Panc1 (cell line): ENCODE measurements at regions not wholly inside any gene's neighbourhood (a gene's known extent, or its start where the extent isn't known, plus 50 kb on each side); places are given as distances from the start of the nearest gene placed in this dataset.

Experiments
- ATAC-seq: fragments of 200-7000 bp; cut with Tn5 transposase; 2 replicates; pipeline ENCODE4 v1.9.1; 2020; ENCODE audit warnings: mild to moderate bottlenecking, moderate library complexity
- BruUV-seq: library from RNA; stranded (reverse); fragments of 400-500 nt; replicated peaks from 2 replicates; lab custom pipeline; 2021; lab: Mats Ljungman, UMichigan
- CTCF ChIA-PET: fragments of 300-600 bp; sonication (Branson Sonifier 250); formaldehyde crosslinking; loops from one replicate; lab custom pipeline; 2022; ENCODE audit warnings: antibody characterized with exemption; lab: Charles Lee
- POLR2A ChIA-PET: fragments of 300-600 bp; sonication (Branson Sonifier 250); formaldehyde crosslinking; loops from one replicate; lab custom pipeline; 2022; ENCODE audit warnings: antibody characterized with exemption; lab: Charles Lee
- DNase-seq: peaks from one replicate; pipeline ENCODE4 v3.0.0-alpha.2; 2010; ENCODE audit warnings: low read depth, low spot score
- H3K27ac ChIP-seq: 2 replicates; pipeline ENCODE4 v1.5.1; 2011; ENCODE audit warnings: mild to moderate bottlenecking, low read length, inconsistent platforms
- H3K27me3 ChIP-seq: fragments of 200-500 bp; sonication (Bioruptor generic); 2 replicates; pipeline ENCODE4 v1.6.0; 2014; ENCODE audit warnings: low read length, inconsistent platforms; ENCODE audit not compliant: control insufficient read depth, insufficient read depth
- H3K36me3 ChIP-seq: fragments of 200-500 bp; sonication (Bioruptor generic); 2 replicates; pipeline ENCODE4 v1.5.1; 2014; ENCODE audit warnings: inconsistent platforms, mild to moderate bottlenecking, low read length, moderate library complexity; ENCODE audit not compliant: control insufficient read depth, insufficient read depth
- H3K4me1 ChIP-seq: 2 replicates; pipeline ENCODE4 v1.5.1; 2011; ENCODE audit warnings: inconsistent platforms, mild to moderate bottlenecking, low read length, moderate library complexity; ENCODE audit not compliant: control insufficient read depth, insufficient read depth
- H3K4me3 ChIP-seq, 2 experiments: 2 replicates each; pipeline ENCODE4 v1.5.1; 2011 to 2012; ENCODE audit warnings: low read depth in 2 of 2, low read length in 2 of 2, mild to moderate bottlenecking in 2 of 2, inconsistent platforms in 1 of 2, moderate library complexity in 1 of 2
- H3K9me3 ChIP-seq: fragments of 200-500 bp; sonication (Bioruptor generic); 2 replicates; pipeline ENCODE4 v1.5.1; 2014; ENCODE audit warnings: low read depth, mild to moderate bottlenecking, inconsistent platforms, low read length, moderate library complexity; ENCODE audit not compliant: control insufficient read depth, insufficient read depth
- POLR2AphosphoS5 ChIP-seq: IDR thresholded peaks from 2 replicates; pipeline ENCODE4 v1.6.1; 2012; ENCODE audit warnings: mild to moderate bottlenecking, low read depth, low read length, moderate library complexity
- SIN3A ChIP-seq: IDR thresholded peaks from 2 replicates; pipeline ENCODE4 v1.6.1; 2012; ENCODE audit warnings: low read depth, mild to moderate bottlenecking, low read length, moderate library complexity, borderline replicate concordance; ENCODE audit not compliant: insufficient read depth
- TCF7L2 ChIP-seq: IDR thresholded peaks from 2 replicates; pipeline ENCODE4 v1.6.1; 2011; ENCODE audit warnings: mild to moderate bottlenecking, low read depth, low read length, inconsistent platforms
- in situ Hi-C: cut with HindIII; loops from 2 replicates; pipeline ENCODE4 v1.10.0; 2016; ENCODE audit warnings: low sequenced_read_pairs, low pct_unique_long_range_greater_than_20kb
- intact Hi-C: fragments of 100-400 bp; cut with micrococcal nuclease; formaldehyde crosslinking; loops from one replicate; pipeline ENCODE4 v1.10.0; 2022; ENCODE audit not compliant: unreplicated experiment
- TF ChIP-seq, protein P1 (sequence below), 2 experiments: IDR thresholded peaks; 2 replicates each; pipeline ENCODE4 v1.6.1; 2011 to 2012; ENCODE audit warnings: low read depth in 2 of 2, control low read depth in 1 of 2, low read length in 1 of 2, mild to moderate bottlenecking in 1 of 2, moderate library complexity in 1 of 2; ENCODE audit not compliant: insufficient read depth in 1 of 2
- TF ChIP-seq, protein P2 (sequence below): fragments of 450-650 bp; IDR thresholded peaks from 2 replicates; pipeline ENCODE4 v1.5.1; 2017; ENCODE audit warnings: mild to moderate bottlenecking

DNA sequence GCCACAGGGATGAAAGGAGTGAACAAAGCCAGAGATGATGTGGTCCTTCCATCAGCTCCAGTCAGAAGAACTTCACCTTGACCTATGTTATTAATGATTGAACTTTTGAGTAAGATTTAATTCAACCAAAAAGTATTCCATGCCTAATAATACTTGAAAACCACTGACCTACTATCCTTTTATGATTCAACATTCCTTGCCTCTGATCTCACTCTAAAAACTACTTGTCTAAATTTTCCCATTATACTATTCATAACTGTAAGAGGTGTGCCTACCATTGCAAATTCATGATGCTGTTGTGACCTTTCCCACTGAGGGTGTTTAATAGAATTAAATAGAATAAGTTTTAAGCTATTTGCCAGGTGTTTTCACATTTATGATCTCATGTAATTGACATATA is 164.7 kb upstream of the GUCY1A2 start:
- Histone ChIP-seq H3K4me1 (no peaks in the 10 kb centered on the region), H3K27ac (no peak overlapping the region), H3K4me3 (no peak overlapping the region), H3K9me3 (no peaks in the 10 kb centered on the region), H3K36me3 (no peaks in the 10 kb centered on the region), H3K27me3 (peaks cover 4% of the 10 kb centered on the region; the same call in 1 of the 2 replicates)
- intact Hi-C loops, result no loop called here
- ChIA-PET CTCF (no interaction called here), POLR2A (no interaction called here)
- no peak for ATAC-seq
- TF ChIP-seq SIN3A, result no peak
- TF ChIP-seq, protein P1, sequence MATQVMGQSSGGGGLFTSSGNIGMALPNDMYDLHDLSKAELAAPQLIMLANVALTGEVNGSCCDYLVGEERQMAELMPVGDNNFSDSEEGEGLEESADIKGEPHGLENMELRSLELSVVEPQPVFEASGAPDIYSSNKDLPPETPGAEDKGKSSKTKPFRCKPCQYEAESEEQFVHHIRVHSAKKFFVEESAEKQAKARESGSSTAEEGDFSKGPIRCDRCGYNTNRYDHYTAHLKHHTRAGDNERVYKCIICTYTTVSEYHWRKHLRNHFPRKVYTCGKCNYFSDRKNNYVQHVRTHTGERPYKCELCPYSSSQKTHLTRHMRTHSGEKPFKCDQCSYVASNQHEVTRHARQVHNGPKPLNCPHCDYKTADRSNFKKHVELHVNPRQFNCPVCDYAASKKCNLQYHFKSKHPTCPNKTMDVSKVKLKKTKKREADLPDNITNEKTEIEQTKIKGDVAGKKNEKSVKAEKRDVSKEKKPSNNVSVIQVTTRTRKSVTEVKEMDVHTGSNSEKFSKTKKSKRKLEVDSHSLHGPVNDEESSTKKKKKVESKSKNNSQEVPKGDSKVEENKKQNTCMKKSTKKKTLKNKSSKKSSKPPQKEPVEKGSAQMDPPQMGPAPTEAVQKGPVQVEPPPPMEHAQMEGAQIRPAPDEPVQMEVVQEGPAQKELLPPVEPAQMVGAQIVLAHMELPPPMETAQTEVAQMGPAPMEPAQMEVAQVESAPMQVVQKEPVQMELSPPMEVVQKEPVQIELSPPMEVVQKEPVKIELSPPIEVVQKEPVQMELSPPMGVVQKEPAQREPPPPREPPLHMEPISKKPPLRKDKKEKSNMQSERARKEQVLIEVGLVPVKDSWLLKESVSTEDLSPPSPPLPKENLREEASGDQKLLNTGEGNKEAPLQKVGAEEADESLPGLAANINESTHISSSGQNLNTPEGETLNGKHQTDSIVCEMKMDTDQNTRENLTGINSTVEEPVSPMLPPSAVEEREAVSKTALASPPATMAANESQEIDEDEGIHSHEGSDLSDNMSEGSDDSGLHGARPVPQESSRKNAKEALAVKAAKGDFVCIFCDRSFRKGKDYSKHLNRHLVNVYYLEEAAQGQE (IDR thresholded peaks at IDR 0.05; ENCODE audit: insufficient read depth in 1 of 2, low read depth in 2 of 2, low read length in 1 of 2), result no peak
- no peak for TF ChIP-seq TCF7L2
- TF ChIP-seq, protein P2, sequence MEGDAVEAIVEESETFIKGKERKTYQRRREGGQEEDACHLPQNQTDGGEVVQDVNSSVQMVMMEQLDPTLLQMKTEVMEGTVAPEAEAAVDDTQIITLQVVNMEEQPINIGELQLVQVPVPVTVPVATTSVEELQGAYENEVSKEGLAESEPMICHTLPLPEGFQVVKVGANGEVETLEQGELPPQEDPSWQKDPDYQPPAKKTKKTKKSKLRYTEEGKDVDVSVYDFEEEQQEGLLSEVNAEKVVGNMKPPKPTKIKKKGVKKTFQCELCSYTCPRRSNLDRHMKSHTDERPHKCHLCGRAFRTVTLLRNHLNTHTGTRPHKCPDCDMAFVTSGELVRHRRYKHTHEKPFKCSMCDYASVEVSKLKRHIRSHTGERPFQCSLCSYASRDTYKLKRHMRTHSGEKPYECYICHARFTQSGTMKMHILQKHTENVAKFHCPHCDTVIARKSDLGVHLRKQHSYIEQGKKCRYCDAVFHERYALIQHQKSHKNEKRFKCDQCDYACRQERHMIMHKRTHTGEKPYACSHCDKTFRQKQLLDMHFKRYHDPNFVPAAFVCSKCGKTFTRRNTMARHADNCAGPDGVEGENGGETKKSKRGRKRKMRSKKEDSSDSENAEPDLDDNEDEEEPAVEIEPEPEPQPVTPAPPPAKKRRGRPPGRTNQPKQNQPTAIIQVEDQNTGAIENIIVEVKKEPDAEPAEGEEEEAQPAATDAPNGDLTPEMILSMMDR, result no peak
- TF ChIP-seq POLR2AphosphoS5, result no peak
- no peak for DNase-seq
- in situ Hi-C loops, result no loop called here
- no TSS peak for BruUV-seq

DNA sequence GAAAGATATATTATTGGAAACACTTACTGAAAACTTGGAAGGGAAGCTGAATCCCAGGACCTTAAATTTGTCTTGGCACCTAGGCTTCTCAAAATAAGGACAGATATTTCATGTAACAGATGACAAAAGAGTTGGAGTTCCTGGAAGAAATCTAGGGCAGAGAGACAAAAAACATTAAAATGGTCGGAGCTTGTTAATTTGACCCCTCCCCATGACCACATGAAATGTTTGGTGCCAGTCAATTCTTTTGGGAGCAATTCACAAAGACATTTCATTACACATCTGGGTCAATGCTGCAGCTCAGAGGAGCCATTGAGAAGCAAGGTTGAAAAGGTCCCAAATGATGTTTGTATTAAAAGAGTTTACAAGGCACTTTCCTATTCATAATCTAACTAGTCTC is 162.0 kb upstream of the GUCY1A2 start:
- Histone ChIP-seq H3K27me3 (peaks cover 4% of the 10 kb centered on the region; the same call in 1 of the 2 replicates), H3K4me1 (no peaks in the 10 kb centered on the region), H3K4me3 (no peak overlapping the region), H3K36me3 (no peaks in the 10 kb centered on the region), H3K9me3 (no peaks in the 10 kb centered on the region), H3K27ac (no peak overlapping the region)
- DNase-seq, result no peak
- no TSS peak for BruUV-seq
- ATAC-seq, result no peak
- ChIA-PET POLR2A (no interaction called here), CTCF (no interaction called here)
- in situ Hi-C loops, result no loop called here
- intact Hi-C loops, result no loop called here
- TF ChIP-seq TCF7L2, result no peak

DNA sequence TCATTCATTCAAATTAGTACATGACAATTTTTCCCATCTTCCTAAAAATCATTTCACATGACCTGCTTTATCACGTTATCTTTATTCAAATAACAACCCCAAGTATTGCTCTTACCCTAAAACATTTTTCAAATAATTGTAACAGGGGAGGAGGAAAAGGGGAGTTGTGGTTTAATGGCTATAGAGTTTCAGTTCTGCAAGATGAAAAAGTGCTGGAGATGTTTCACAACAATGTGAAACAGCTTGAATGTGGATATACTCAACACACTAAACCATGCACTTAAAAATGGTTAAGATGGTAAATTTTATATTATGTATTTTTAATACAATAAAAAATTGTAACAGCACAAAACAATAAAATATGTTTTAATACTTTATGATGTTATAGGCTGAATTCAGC is 161.6 kb upstream of the GUCY1A2 start:
- POLR2A ChIA-PET, result no interaction called here

More for the DNA sequence above, 161.6 kb upstream of the GUCY1A2 start:
- Histone ChIP-seq H3K4me1 (no peaks in the 10 kb centered on the region), H3K9me3 (no peaks in the 10 kb centered on the region), H3K4me3 (no peak overlapping the region), H3K36me3 (no peaks in the 10 kb centered on the region), H3K27ac (no peak overlapping the region), H3K27me3 (peaks cover 4% of the 10 kb centered on the region; the same call in 1 of the 2 replicates)
- DNase-seq, result no peak
- intact Hi-C loops (no loop called here), in situ Hi-C loops (no loop called here)
- TF ChIP-seq POLR2AphosphoS5 (no peak), SIN3A (no peak), TCF7L2 (no peak)
- TF ChIP-seq, protein P2, result no peak
- TF ChIP-seq, protein P1 (IDR thresholded peaks at IDR 0.05; ENCODE audit: insufficient read depth in 1 of 2, low read depth in 2 of 2, low read length in 1 of 2), result no peak
- CTCF ChIA-PET, result no interaction called here
- no peak for ATAC-seq
- BruUV-seq, result no TSS peak
